C1 segment of cervical spinal cord (tissue), 14 donors: ENCODE measurements at regions not wholly inside any gene's neighbourhood (a gene's known extent, or its start where the extent isn't known, plus 50 kb on each side); places are given as distances from the start of the nearest gene placed in this dataset.
A peak's percentile ranks its signal among the peaks of the same experiment; 100 is the strongest.
"Not testable (repeated sequence)": the region's sequence is repeated elsewhere in the genome, so short reads cannot be mapped to it uniquely, and the experiment has no call there.

Source experiments
- DNase-seq, 14 donors: peaks; one replicate each; lab custom pipeline; 2025; lab: John Stamatoyannopoulos, UW

GRCh38 chr6:126667728-126668127, 327.8 kb downstream of the CENPW start:
- no peak for DNase-seq

GRCh38 chr6:126672649-126673048, 332.7 kb downstream of the CENPW start:
- no peak for DNase-seq

GRCh38 chr6:126673749-126674148, 333.8 kb downstream of the CENPW start:
- DNase-seq = not testable (repeated sequence)

GRCh38 chr6:126682440-126682839, 342.5 kb downstream of the CENPW start:
- DNase-seq = no peak

- no peak for DNase-seq
Measured at GRCh38 chr6:126685182-126685581, 345.3 kb downstream of the CENPW start.

- no peak for DNase-seq
Measured at GRCh38 chr6:126696921-126697693, 357.2 kb downstream of the CENPW start.

GRCh38 chr6:126698732-126699240, 358.9 kb downstream of the CENPW start:
- DNase-seq = no peak

GRCh38 chr6:126701676-126702560, 362.0 kb downstream of the CENPW start:
- DNase-seq = no peak

GRCh38 chr6:126716032-126716431, 376.1 kb downstream of the CENPW start:
- no peak for DNase-seq

GRCh38 chr6:126716826-126717509, 377.1 kb downstream of the CENPW start:
- peak in 1 of 14 donors; percentile 5 for DNase-seq

GRCh38 chr6:126718600-126719327, 378.8 kb downstream of the CENPW start:
- no peak for DNase-seq

- no peak for DNase-seq
Measured at GRCh38 chr6:126720304-126720703, 380.4 kb downstream of the CENPW start.

GRCh38 chr6:126721581-126722160, 381.8 kb downstream of the CENPW start:
- no peak for DNase-seq

GRCh38 chr6:126722411-126722810, 382.5 kb downstream of the CENPW start:
- DNase-seq = no peak

GRCh38 chr6:126723541-126724170, 383.7 kb downstream of the CENPW start:
- no peak for DNase-seq

- DNase-seq = no peak
Measured at GRCh38 chr6:126724821-126725220, 384.9 kb downstream of the CENPW start.

GRCh38 chr6:126726454-126726853, 386.5 kb downstream of the CENPW start:
- DNase-seq = not testable (repeated sequence)

GRCh38 chr6:126738146-126738545, 380.3 kb upstream of the RSPO3 start:
- no peak for DNase-seq

GRCh38 chr6:126738641-126739040, 379.8 kb upstream of the RSPO3 start:
- DNase-seq = no peak

- DNase-seq = no peak
Measured at GRCh38 chr6:126743076-126743475, 375.4 kb upstream of the RSPO3 start.
